ENCODE measurements at regions not wholly inside any gene's neighbourhood (a gene's known extent, or its start where the extent isn't known, plus 50 kb on each side); places are given as distances from the start of the nearest gene placed in this dataset.

DNA sequence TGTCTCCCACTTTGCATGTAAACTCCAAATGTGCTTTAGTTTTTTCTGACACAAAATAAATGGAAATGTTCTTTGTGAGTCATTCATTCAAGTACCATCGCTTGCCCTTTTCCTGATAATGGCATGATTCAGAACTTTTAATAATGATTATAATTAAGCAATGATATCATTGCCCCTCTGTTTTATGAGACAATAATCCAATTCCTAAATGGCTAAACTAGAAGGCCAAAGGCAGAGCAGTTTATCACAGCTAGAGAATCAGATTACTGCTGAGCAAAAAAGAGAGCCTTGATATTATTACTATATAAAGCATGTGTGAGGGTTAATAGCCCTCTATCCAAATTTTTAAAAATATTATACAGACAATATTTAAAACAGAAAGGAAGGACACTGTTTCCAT is 484.2 kb upstream of the PTPRD start:
- TF ChIP-seq, protein P1, sequence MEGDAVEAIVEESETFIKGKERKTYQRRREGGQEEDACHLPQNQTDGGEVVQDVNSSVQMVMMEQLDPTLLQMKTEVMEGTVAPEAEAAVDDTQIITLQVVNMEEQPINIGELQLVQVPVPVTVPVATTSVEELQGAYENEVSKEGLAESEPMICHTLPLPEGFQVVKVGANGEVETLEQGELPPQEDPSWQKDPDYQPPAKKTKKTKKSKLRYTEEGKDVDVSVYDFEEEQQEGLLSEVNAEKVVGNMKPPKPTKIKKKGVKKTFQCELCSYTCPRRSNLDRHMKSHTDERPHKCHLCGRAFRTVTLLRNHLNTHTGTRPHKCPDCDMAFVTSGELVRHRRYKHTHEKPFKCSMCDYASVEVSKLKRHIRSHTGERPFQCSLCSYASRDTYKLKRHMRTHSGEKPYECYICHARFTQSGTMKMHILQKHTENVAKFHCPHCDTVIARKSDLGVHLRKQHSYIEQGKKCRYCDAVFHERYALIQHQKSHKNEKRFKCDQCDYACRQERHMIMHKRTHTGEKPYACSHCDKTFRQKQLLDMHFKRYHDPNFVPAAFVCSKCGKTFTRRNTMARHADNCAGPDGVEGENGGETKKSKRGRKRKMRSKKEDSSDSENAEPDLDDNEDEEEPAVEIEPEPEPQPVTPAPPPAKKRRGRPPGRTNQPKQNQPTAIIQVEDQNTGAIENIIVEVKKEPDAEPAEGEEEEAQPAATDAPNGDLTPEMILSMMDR (conservative IDR thresholded peaks at IDR 0.05; ENCODE audit: low read depth, low read length): no peak
- TF ChIP-seq EZH2 (IDR thresholded peaks at IDR 0.05; ENCODE audit: borderline replicate concordance, low read depth, low read length, poor library complexity, severe bottlenecking): no peak
